SK-N-SH (cell line): ENCODE measurements at regions not wholly inside any gene's neighbourhood (a gene's known extent, or its start where the extent isn't known, plus 50 kb on each side); places are given as distances from the start of the nearest gene placed in this dataset.

ENCODE experiments used
- CTCF ChIA-PET: fragments of 300-600, 350-600 bp; formaldehyde crosslinking; extraction: SDS; loops from one replicate; lab custom pipeline; 2021; lab: Yijun Ruan, JAX
- POLR2A ChIA-PET: fragments of 350-600 bp; sonication (Branson Sonifier 250); formaldehyde crosslinking; extraction: SDS; loops from one replicate; lab custom pipeline; 2020; ENCODE audit warnings: antibody characterized with exemption, inconsistent platforms; lab: Yijun Ruan, JAX
- DNase-seq: peaks from one replicate; pipeline ENCODE4 v3.0.0; 2012
- H2AFZ ChIP-seq: fragments of 200-600 bp; sonication (generic); 2 replicates; pipeline ENCODE4 v1.8.1; 2016; ENCODE audit warnings: antibody characterized with exemption, mild to moderate bottlenecking, low read depth
- H3F3A ChIP-seq: fragments of 200-600 bp; sonication (generic); replicated peaks from 2 replicates; pipeline ENCODE3; 2016; ENCODE audit warnings: antibody characterized with exemption, mild to moderate bottlenecking; ENCODE audit not compliant: insufficient read depth
- H3K27ac ChIP-seq, 2 experiments: fragments of 200-500 bp in 1 of 2; fragments of 200-600 bp in 1 of 2; sonication (Bioruptor generic) in 1 of 2; sonication (generic), shearing (Covaris generic) in 1 of 2; 2 replicates each; pipeline versions ENCODE4 v1.5.1 to v1.6.1; 2014 to 2016; ENCODE audit warnings: low read depth in 2 of 2, inconsistent platforms in 1 of 2, low read length in 1 of 2, mild to moderate bottlenecking in 1 of 2, mixed read lengths in 1 of 2
- H3K27me3 ChIP-seq: fragments of 200-600 bp; sonication (generic), shearing (Covaris generic); 2 replicates; pipeline ENCODE4 v1.6.1; 2016; ENCODE audit warnings: mixed run types; ENCODE audit not compliant: insufficient read depth
- H3K36me3 ChIP-seq, 2 experiments: fragments of 200-500 bp in 1 of 2; fragments of 200-600 bp in 1 of 2; sonication (Bioruptor generic) in 1 of 2; sonication (generic) in 1 of 2; replicated peaks in 1 of 2; 2 replicates each; pipeline versions ENCODE3 to v1.5.1; 2014 to 2016; ENCODE audit warnings: low read length in 1 of 2, mild to moderate bottlenecking in 1 of 2; ENCODE audit not compliant: insufficient read depth in 2 of 2, control insufficient read depth in 1 of 2
- H3K4me1 ChIP-seq, 2 experiments: fragments of 200-500 bp in 1 of 2; fragments of 200-600 bp in 1 of 2; sonication (Bioruptor generic) in 1 of 2; sonication (generic), shearing (Covaris generic) in 1 of 2; 2 replicates each; pipeline versions ENCODE4 v1.5.1 to v1.6.1; 2014 to 2016; ENCODE audit warnings: low read depth in 1 of 2, low read length in 1 of 2, mixed run types in 1 of 2; ENCODE audit not compliant: insufficient read depth in 2 of 2, control insufficient read depth in 1 of 2
- H3K4me2 ChIP-seq: fragments of 200-600 bp; sonication (generic), shearing (Covaris generic); 2 replicates; pipeline ENCODE4 v1.6.1; 2017; ENCODE audit warnings: mixed run types
- H3K4me3 ChIP-seq, 2 experiments: fragments of 200-500 bp in 1 of 2; fragments of 200-600 bp in 1 of 2; sonication (Bioruptor generic) in 1 of 2; sonication (generic), shearing (Covaris generic) in 1 of 2; 2 replicates each; pipeline versions ENCODE4 v1.5.1 to v1.8.1; 2014 to 2016; ENCODE audit warnings: low read depth in 2 of 2, inconsistent platforms in 1 of 2, low read length in 1 of 2, mild to moderate bottlenecking in 1 of 2, mixed read lengths in 1 of 2, moderate library complexity in 1 of 2
- H3K79me2 ChIP-seq: fragments of 200-600 bp; sonication (generic); 2 replicates; pipeline ENCODE4 v1.8.1; 2017; ENCODE audit warnings: mild to moderate bottlenecking; ENCODE audit not compliant: insufficient read depth
- H3K9ac ChIP-seq: fragments of 200-600 bp; sonication (generic); 2 replicates; pipeline ENCODE4 v1.6.1; 2017; ENCODE audit warnings: mixed run types
- H3K9me2 ChIP-seq: fragments of 200-600 bp; sonication (generic); 2 replicates; pipeline ENCODE4 v1.6.1; 2017; ENCODE audit warnings: mixed run types
- H3K9me3 ChIP-seq: fragments of 200-600 bp; sonication (generic); 2 replicates; pipeline ENCODE4 v1.6.1; 2017; ENCODE audit warnings: mixed run types, mild to moderate bottlenecking, moderate library complexity
- H4K20me1 ChIP-seq: fragments of 200-600 bp; sonication (generic); 2 replicates; pipeline ENCODE4 v1.6.1; 2017; ENCODE audit warnings: mild to moderate bottlenecking, mixed run types; ENCODE audit not compliant: insufficient read depth
- ELF1 ChIP-seq: IDR thresholded peaks from 2 replicates; pipeline ENCODE4 v1.4.0; 2012
- EP300 ChIP-seq, 2 experiments: IDR thresholded peaks; 2 replicates each; pipeline versions ENCODE4 v1.4.0 to v1.6.1; 2012; ENCODE audit warnings: borderline replicate concordance in 1 of 2, low read depth in 1 of 2, low read length in 1 of 2
- FOSL2 ChIP-seq: IDR thresholded peaks from 2 replicates; pipeline ENCODE4 v1.4.0; 2012; ENCODE audit warnings: low read depth, mild to moderate bottlenecking, moderate library complexity, borderline replicate concordance
- FOXJ3 ChIP-seq: sonication (generic); formaldehyde crosslinking; IDR thresholded peaks from 2 replicates; pipeline ENCODE4 v1.5.1; 2020; ENCODE audit warnings: mild to moderate bottlenecking, missing genetic modification reagents
- FOXM1 ChIP-seq: IDR thresholded peaks from 2 replicates; pipeline ENCODE4 v1.4.0; 2012; ENCODE audit warnings: low read depth, mild to moderate bottlenecking
- GABPA ChIP-seq: IDR thresholded peaks from 2 replicates; pipeline ENCODE4 v1.4.0; 2012; ENCODE audit warnings: low read depth, mild to moderate bottlenecking
- JUND ChIP-seq: IDR thresholded peaks from 2 replicates; pipeline ENCODE4 v1.4.0; 2012
- MAX ChIP-seq: IDR thresholded peaks from 2 replicates; pipeline ENCODE4 v1.4.0; 2012; ENCODE audit warnings: low read depth
- MEF2A ChIP-seq: IDR thresholded peaks from 2 replicates; pipeline ENCODE4 v1.4.0; 2012; ENCODE audit warnings: low read depth, borderline replicate concordance
- NFIC ChIP-seq: IDR thresholded peaks from 2 replicates; pipeline ENCODE4 v1.4.0; 2012; ENCODE audit warnings: borderline replicate concordance
- NRF1 ChIP-seq: IDR thresholded peaks from 2 replicates; pipeline ENCODE4 v1.6.1; 2012; ENCODE audit warnings: low read depth, mild to moderate bottlenecking, low read length
- RCOR1 ChIP-seq: fragments of 150-350 bp; IDR thresholded peaks from 2 replicates; pipeline ENCODE4 v1.6.1; 2017; ENCODE audit warnings: antibody characterized with exemption, low read length
- REST ChIP-seq: IDR thresholded peaks from 2 replicates; pipeline ENCODE4 v1.6.1; 2012; ENCODE audit warnings: mild to moderate bottlenecking, low read depth, low read length, moderate library complexity
- RFX5 ChIP-seq: IDR thresholded peaks from 2 replicates; pipeline ENCODE4 v1.6.1; 2012; ENCODE audit warnings: mild to moderate bottlenecking, improper control_type of control experiment, low read length
- RXRA ChIP-seq: IDR thresholded peaks from 2 replicates; pipeline ENCODE4 v1.4.0; 2012; ENCODE audit warnings: low read depth, mild to moderate bottlenecking, borderline replicate concordance
- SIN3A ChIP-seq: IDR thresholded peaks from 2 replicates; pipeline ENCODE4 v1.6.1; 2012; ENCODE audit warnings: low read depth, mild to moderate bottlenecking, low read length, moderate library complexity, borderline replicate concordance
- TCF12 ChIP-seq: IDR thresholded peaks from 2 replicates; pipeline ENCODE4 v1.4.0; 2012
- USF1 ChIP-seq: IDR thresholded peaks from 2 replicates; pipeline ENCODE4 v1.4.0; 2012; ENCODE audit warnings: low read depth, borderline replicate concordance
- YY1 ChIP-seq: IDR thresholded peaks from 2 replicates; pipeline ENCODE4 v1.4.0; 2012; ENCODE audit warnings: low read depth, mild to moderate bottlenecking
- ZBTB33 ChIP-seq: IDR thresholded peaks from 2 replicates; pipeline ENCODE4 v1.4.0; 2012; ENCODE audit warnings: low read depth, borderline replicate concordance
- whole genome bisulfite sequencing: methylation state at CpG from one replicate; pipeline ENCODE4 v1.1.6; 2017; ENCODE audit warnings: low lambda C conversion rate; 5-methylcytosine and 5-hydroxymethylcytosine counted together

GRCh38 chr5:18497089-18497488 is 862.8 kb downstream of the TAF11L14 start:
- no peak for DNase-seq
- no peak overlapping the region for H3K27ac ChIP-seq
- 0 out of 2 replicates have a peak, but pooled peaks cover 3% of the 10 kb centered on the region for H3K9me2 ChIP-seq
- no peak overlapping the region for H3K9ac ChIP-seq
- H3K9me3 ChIP-seq, result peaks cover 5% of the 10 kb centered on the region; the same call in 1 of the 2 replicates
- H3K4me1 ChIP-seq, result no peaks in the 10 kb centered on the region
- no peaks in the 10 kb centered on the region for H4K20me1 ChIP-seq
- no peaks in the 10 kb centered on the region for H3K79me2 ChIP-seq
- H3K36me3 ChIP-seq, result no peaks in the 10 kb centered on the region
- no peak overlapping the region for H3K4me2 ChIP-seq
- ChIA-PET CTCF (no interaction called here), POLR2A (no interaction called here)
- no peaks in the 10 kb centered on the region for H3K27me3 ChIP-seq
- TF ChIP-seq USF1 (no peak), ZBTB33 (no peak), EP300 (IDR thresholded peaks at IDR 0.05; ENCODE audit: borderline replicate concordance in 1 of 2, low read depth in 1 of 2, low read length in 1 of 2) (no peak), NRF1 (no peak), FOXJ3 (CRISPR knock-in tag) (no peak), MEF2A (no peak), GABPA (no peak), RCOR1 (no peak), FOXM1 (no peak), RFX5 (no peak), REST (no peak)
- no peak overlapping the region for H2AFZ ChIP-seq
- H3K4me3 ChIP-seq, result no peak overlapping the region
- H3F3A ChIP-seq, result no peaks in the 10 kb centered on the region
- WGBS, result 2% methylated on average over 2 of the region's 2 CpGs

GRCh38 chr5:18503797-18504328 is 869.6 kb downstream of the TAF11L14 start:
- H3K4me2 ChIP-seq, result no peak overlapping the region
- no peaks in the 10 kb centered on the region for H3F3A ChIP-seq
- no peaks in the 10 kb centered on the region for H3K9me2 ChIP-seq
- no peaks in the 10 kb centered on the region for H3K27me3 ChIP-seq
- no peak overlapping the region for H3K27ac ChIP-seq
- H3K36me3 ChIP-seq, result no peaks in the 10 kb centered on the region
- ChIA-PET CTCF (no interaction called here), POLR2A (no interaction called here)
- H2AFZ ChIP-seq, result no peak overlapping the region
- H3K9ac ChIP-seq, result no peak overlapping the region
- H3K79me2 ChIP-seq, result no peaks in the 10 kb centered on the region
- H3K4me1 ChIP-seq, result no peaks in the 10 kb centered on the region
- no peaks in the 10 kb centered on the region; the same call in 1 of the 2 replicates for H3K9me3 ChIP-seq
- no peak overlapping the region for H3K4me3 ChIP-seq
- 40% methylated on average over 4 of the region's 4 CpGs for WGBS
- no peaks in the 10 kb centered on the region for H4K20me1 ChIP-seq
- DNase-seq, result no peak
- TF ChIP-seq JUND (no peak), FOXM1 (no peak), TCF12 (no peak), YY1 (no peak), MAX (no peak), FOSL2 (no peak), REST (no peak), NFIC (no peak), RXRA (no peak), RCOR1 (no peak), SIN3A (no peak), ELF1 (no peak)
